ENCODE measurements at regions not wholly inside any gene's neighbourhood (a gene's known extent, or its start where the extent isn't known, plus 50 kb on each side); places are given as distances from the start of the nearest gene placed in this dataset.

DNA sequence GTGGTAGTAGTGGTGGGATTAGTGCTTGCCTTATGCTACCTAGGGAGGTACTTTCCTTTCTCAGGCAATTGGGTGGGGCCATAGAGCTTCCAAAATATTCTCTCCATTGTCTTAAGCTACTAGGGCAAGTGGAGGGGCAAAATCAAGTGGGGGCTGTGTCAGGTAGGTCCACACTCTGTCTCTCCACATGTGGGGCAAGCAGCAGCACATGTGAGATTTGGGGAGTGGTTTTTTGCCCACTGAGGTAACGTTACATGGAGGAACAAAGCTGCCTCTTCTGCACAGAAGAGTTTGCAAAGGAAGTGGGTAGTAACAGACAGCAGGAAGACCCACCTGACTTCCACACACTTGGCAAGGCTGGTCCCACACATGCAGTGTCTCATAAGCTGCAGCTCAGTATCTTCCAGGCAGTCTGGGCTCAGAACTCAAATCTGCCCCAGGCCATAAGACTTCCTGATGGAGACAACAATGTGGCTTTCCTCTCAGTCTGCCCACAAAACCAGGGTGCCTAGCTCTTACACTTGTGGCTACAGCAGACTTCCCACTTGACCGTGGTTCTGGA is 1581.5 kb upstream of the PCDH20 start:
- DNase-seq = peak; percentile 30

DNA sequence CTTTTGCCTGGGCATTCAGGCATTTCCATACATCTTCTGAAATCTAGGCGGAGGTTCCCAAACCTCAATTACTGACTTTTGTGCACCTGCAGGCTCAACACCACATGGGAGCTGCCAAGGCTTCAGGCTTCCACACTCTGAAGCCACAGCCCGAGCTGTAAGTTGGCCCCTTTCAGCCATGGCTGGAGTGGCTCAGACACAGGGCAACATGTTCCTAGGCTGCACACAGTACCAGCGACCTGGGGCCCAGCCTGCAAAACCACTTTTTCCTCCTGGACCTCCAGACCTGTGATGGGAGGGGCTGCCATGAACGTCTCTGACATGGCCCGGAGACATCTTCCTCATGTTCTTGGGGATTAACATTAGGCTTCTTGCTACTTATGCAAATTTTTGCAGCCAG is 1558.2 kb upstream of the PCDH20 start:
- DNase-seq = no peak

DNA sequence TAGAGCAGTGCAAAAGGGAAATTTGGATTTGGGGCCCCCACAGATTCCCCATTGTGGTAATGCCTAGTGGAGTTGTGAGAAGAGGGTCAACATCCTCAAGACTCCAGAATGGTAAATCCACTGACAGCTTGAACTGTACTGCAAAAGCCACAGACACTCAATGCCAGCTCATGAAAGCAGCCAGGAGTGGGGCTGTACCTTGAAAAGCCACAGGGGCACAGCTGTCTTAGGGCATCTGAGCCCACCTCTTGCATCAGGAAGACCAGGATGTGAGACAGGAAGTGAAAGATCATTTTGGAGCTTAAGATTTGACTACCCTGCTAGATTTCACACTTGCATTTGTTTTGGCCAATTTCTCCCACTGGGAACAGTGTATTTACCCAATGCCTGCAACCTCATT is 1548.9 kb upstream of the PCDH20 start:
- DNase-seq = no peak

DNA sequence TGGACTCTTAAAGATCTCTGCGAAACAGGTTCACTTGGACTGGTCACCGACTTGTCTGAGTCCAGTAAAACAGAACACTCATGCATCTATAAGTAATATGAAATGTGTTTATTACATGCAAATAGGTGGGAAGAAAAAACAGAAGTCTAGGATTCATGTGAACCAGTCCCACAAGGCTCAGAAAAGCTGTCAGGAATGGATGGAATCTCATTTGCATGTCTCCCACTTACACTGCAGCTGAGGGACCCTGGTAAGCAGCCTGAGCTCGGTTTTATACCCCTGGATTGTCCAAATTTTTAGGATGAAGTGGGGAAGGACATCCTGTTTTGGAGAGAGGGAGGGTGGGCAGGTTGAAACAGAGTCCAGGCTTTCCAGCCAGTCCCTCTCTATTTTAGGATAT is 1545.1 kb upstream of the PCDH20 start:
- DNase-seq = no peak

DNA sequence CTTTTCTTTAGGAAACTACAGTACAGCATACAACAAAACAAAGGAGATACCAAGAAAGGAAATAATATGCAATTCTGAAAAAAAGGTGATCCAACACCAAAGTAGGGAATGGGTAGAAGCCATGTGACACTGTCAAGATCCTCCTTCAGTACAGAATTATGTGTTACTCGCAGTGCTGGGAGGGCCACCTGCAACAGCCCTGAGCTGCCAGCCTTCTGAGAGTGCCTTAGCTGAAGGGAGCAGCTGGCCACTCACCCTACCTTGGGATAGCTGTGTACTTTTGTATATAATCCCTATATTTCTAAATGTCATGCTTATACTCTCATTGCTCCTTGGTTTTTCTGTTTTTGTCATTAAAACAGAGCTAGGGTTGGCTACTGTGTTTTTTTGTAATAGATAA is 1518.2 kb upstream of the PCDH20 start:
- no peak for DNase-seq

DNA sequence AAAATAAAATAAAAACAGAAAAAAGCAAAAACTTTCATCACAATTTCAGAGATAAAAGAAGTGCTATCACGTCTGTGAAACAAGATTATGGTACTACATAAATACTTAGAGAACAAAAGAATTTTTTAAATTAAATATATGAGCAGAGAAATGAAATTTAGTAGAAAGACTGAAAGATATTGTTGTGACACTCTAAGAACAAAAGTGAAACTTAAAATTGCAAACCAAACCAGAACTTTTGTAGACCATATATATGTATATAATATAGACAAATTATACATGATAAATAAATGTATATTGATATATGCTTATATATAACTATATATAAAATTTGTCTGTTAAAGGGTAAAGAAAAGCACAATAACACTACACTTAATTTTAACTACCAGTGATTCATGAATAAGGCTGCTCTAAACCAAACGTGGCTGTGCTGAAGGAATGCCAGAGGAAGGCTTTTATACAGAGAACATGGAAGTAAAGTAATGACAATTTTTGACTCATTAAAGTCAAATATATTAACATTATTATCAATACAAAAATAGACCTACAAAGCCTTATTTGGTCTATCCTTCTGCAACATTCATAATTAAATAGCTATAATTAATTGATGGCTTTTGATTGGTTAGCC is 1516.7 kb upstream of the PCDH20 start:
- no peak for DNase-seq

DNA sequence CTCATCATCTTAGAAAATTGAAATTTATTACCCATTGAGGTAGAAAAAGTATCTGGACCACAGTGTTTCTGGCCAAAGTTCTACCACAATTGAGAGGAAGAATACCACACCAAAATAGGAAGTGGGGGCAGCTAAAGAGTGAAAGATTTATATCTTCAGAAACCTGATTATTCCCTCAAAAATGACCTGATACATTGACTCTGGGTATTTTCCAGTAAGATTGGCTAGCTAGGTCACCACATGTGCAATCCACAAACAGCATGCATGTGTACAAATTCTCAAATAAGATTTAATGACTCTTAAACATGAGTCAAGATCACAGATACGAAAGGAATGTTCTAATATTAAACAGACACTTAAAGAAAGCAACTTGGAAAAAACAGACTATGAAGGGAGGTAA is 1516.2 kb upstream of the PCDH20 start:
- DNase-seq = no peak

DNA sequence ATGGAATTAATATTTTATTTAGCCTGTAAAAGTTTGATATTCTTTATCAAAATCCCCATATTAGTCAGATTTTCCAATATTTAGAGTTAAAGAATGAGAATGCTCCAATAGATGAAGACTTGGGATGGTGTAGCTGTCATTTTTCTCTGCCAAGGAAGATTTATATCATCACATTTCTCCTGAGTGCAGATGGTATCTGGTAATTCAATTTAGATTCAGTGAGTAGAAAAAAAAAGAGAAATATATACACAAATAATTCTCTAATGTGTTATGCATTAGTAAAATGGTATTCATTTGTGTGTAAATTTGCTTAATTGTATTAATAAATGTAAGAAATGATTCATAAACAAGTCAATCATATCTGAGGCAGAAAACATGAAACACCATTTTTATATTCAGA is 1508.7 kb upstream of the PCDH20 start:
- no peak for DNase-seq

DNA sequence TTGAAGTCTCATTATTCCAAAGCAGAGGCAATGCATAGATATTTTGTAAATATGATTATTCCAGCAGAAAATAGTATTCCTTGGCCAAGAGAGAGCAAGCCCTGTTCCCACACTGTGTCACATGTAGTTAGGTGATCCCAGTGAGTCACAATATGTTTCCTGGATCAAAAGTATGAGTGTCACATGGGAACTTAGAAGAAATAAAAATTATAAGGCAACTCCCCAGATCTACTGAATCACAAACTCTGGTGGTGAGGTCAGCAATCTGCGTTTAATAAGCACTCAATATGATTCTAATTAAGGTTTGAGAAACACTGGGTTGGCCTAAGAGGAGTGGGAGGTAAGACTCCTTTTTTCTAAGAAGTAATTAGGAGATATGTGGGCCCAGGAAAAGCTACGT is 1504.5 kb upstream of the PCDH20 start:
- no peak for DNase-seq

DNA sequence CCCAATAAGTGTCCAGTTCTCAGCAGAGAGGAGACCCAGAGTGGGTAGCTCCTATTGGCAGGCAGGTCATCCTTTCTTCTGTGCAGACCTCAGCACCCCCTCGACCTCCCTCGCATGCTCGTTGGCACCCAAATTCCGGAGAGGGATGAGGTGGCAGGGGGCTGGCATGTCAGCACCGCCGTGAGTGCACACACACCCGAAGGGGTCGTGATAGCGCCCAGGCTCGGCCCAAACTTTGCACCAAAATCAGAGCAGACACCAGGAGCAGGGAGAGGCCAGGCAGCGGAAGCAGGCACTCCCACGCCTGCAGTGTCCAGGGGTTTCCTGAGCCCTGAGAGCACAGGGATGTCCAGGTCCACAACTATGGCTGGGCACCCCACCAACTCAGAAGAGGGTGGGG is 1503.8 kb upstream of the PCDH20 start:
- no peak for DNase-seq

DNA sequence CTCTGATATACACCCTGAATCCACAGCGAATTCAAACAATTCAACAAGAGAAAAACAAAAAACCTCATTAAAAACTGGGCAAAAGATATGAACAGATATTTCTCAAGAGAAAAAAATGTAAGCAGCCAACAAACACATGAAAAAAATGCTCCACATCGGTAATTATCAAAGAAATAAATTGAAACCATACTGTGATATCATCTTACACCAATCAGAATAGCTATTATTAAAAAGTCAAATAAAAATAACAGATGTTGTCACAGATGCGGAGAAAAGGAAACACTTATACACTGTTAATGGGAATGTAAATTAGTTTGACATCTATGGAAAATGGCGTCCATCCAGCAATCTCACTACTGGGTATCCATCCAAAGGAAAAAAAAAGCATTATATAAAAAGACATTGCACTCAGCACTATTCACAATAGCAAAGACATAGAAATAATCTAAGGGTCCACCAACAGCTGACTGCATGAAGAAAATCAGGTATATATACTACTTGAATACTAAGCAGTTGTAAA is 1495.0 kb upstream of the PCDH20 start:
- DNase-seq = no peak

DNA sequence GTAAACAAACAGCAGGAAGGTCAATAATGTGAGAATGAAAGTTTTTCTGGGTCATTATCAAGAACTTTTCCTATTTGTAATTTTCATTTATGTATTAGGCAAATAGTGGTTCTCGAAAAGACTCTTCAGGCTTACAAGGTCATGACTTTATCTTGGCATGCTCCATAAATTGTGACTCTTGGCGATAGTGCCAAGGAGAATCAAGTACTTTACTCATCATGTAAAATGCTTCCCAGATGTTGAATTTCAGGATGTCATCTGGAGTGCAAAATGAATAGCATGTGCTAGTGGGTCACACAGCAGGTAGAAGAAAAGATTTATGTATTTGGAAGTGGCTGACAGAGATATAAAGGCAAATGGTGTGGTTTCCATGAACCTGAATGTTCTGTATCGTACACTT is 1492.7 kb upstream of the PCDH20 start:
- no peak for DNase-seq

DNA sequence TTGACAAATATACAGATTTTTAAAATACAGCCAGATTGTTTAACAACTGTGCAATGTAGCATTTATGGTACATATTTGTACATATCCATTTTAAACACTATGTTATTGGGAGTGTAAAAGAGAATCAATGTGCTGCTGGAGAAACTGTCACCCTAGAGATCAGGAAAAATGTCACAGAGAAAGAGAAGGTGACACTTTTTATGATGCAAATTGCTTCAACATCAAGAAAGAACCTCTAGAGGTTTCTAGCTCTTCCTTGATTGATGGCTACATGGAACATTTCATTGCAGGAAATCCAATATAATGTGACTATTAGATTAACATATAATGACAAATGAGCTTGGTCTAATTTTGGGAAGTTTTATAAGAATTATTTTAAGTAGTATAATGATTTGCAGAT is 1491.2 kb upstream of the PCDH20 start:
- DNase-seq = no peak

DNA sequence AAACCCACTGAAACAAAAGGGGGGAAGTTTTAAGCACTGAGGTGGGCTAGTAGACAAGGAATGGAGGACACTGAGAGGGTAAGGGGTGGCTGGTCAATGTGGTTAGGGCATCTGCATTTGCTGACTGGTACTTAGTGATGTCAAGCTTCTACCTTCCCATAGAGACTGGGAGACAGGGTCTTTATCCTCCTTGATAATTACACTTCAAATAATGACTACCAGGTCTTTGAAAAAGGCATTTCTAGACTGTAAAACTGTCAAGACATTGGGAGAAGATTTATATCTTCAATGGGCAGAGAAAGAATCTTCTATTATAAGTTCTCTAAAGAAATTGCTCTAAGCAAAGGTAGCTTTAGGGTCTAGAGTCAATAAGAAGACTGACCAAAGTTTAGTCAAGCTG is 1490.8 kb upstream of the PCDH20 start:
- DNase-seq = no peak

DNA sequence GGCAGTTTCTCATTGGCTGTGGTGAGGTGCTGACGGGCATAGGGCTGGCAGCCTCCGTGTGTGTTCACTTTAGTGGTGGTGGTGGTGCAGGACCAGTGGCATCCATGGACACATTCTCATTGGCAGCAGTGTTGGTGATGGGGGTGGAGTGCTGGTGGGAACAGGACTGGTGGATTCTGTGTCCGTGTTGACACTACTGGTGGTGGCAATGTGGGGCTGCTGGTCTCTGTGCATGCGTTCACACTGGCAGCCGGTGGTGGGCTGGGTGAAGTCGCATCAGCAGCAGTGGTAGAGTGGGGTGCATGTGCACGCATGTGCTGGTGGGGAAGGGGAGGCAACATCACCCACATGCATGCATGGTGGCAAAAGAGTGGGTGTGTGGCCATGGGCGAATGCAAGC is 1471.4 kb upstream of the PCDH20 start:
- DNase-seq = no peak

DNA sequence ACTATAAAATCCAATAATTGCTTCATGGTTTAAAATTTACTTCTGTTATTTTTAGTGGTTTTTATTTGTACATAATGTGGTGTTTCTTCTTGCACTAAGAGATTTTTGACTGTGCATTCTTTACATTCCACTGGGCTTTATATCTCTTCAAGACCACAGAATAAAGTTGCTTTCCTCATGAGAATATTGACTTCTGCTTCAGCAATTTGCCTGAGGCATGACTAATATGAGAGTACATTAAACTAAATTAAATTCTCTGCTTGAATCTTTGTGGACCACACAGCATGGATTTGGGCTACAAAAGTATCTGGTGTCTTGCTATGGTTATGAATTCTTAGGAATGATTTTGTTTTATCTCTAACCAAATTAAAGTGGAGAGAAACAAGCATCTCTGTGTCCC is 1463.4 kb upstream of the PCDH20 start:
- DNase-seq = no peak

DNA sequence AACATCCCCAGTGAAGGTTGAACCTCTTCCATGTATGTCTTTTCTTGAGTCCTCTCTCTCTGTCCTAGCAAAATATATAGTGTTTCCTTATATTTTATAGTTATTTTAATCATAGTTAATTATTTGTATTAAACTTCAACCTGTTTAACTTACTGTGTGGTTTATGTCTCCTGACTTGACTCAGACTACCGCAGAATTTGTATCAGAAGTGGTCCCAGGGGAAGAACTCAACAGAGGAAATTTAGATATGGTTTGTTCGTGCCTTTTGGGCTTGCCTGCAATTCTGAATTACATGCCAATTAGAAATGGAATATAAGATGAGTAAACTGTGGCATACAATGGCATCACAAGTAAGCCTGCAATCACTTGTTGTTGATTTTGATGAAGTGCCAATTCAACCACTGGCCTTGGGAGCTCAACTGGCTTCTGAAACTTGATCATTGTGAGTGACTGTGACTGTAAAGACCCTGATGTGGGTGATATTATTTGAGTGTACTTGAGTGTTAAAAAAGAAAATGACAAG is 1459.5 kb upstream of the PCDH20 start:
- DNase-seq = no peak

DNA sequence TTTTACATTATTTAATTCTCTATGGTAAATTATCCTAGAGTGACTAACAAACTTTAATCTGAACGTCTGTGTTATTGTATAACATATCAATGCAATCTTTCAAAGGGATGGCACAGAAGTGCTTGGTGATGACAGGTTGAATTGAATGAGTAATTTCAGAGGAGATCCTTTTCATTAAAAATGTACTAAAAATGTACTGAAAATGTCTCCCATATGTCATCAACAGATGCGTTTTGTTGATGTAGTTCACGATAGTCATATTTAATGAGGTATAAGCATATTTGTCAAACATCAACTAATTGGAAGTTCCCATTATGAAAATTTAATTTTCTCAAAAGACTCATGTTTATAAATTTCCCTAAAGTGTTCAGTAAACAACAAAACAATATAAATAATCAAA is 1434.7 kb upstream of the PCDH20 start:
- no peak for DNase-seq

DNA sequence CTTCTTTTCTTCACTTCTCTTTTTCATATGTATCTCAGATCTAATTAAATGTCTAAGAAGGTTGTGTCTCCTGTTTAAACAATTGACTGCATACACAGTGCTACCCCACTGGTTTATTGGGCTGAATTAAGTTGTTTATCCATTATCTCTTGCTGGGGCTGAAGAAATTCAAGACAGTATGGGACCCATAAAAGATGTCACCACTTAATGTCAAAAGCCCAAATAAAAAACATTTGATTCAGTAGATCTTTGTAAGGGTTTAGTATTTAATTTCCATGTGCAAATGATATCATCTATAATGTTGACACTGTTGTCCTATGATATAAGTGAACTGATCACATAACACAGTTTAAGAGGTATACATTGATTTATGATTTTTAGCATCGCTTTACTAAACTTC is 1431.9 kb upstream of the PCDH20 start:
- DNase-seq = no peak

DNA sequence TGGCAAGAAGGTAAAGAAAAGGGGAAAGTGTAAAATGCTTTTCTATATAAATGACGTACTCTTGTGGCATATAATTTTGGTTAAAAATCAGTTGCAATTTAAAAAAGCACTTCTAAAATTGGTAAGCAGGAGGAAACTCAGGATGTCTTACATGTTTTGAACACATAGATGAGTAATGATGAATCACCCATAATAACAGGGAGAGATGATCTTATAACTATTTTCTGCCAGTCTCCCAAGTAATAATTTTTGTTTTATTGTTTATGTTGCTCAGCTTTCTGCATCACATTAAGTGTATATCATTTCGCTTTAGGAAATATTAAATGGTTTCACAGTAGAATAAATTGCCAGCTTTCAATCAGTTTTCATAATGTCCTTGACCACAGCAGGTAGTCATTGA is 1430.7 kb upstream of the PCDH20 start:
- no peak for DNase-seq

DNA sequence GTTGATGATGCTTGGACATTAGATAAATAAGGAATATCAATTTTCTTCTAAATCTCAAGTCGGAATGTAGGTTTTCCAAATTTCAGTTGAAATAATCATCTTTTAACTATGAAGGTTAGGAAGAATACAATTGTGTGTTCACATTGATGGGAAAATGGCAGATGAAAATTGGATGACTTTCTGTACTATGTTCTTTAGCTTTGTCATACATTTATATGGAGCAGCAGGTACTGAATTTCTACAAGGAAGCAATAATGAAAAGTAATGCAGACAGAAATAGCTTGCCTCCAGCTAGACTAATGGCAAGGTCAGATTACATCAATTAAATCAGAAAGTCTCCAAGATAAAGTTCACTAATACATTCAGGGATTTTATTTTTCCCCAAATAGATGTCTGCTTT is 1423.7 kb upstream of the PCDH20 start:
- no peak for DNase-seq

DNA sequence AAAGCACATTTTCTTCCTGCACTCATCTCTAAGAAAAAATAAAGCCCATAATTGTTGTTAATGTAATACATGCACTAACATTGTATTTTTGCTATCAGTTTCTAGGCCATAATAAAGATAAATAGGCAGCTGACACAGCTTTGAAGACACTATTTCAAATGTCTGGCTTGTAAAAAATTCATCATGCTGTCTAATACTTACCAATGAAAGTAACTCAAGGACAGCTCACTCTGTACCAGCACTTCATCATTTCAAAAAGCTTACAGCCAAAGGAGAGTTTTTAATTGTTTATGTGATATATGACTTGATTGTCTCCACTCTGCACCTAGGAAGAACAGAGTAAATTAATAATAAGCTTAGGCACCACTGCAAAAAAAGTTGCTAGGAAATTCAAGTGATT is 1423.3 kb upstream of the PCDH20 start:
- no peak for DNase-seq

DNA sequence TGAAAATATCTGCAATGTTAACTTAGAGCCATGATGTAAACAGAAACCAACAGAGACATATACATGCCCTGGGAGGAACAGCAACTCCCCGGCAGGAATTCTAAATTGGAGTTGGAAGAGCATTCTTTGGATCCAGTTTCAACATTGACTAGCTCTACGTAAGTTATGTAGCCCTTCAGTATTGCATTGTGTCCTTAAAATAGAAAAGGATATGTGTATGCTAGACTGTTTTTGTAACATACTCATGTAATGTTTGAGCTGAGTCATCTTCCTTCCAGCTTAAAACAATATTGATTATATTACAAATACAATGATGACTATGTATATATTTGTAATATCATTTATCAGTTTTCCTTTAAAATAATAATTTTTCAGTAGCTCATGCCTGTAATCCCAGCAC is 1422.2 kb upstream of the PCDH20 start:
- DNase-seq = no peak

DNA sequence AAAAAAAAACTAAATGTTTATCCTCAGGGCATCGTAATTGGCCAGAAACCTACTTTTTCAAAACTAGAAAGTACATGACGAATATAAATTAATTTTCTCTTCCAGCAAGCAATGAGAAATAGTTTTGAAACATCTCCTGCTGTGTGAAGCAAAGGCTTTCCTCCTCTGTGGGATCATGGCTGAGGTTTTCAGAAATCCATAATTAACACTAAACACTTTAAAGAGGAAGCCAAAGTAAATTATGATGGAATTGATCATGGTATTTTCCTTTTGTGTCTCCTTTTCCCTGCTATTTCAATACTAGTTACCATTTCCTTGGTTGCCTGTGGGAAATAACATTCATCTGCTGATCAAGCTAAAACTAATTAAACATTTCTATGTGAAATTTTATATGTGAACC is 1413.8 kb upstream of the PCDH20 start:
- DNase-seq = no peak

DNA sequence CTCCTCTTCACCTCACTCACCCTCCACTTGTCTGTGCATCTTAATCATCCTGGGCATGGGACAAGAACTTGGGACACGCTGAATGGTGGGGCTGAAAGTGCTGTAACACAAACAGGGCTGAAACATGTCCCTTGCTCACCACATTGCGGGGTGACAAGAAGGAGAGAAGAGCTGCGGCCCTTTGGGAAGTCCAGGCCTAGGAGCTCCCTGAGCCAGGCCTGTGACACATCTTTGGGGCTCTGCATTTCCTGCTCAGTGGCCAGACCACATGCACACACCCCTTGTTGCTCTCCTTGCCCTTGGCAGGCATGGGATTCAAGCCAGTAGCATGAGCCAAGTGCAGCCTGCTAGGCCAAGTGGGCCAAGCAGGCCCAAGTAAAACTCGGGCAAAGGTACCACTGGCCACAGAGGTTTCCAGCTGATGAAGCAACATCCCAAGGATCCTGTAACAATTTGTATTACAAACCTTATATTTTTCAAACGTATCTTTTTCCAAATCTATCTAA is 1384.3 kb upstream of the PCDH20 start:
- no peak for DNase-seq
